NCI-H1930 (cell line): ENCODE measurements at regions not wholly inside any gene's neighbourhood (a gene's known extent, or its start where the extent isn't known, plus 50 kb on each side); places are given as distances from the start of the nearest gene placed in this dataset.
A peak's percentile ranks its signal among the peaks of the same experiment; 100 is the strongest.

Source experiments
- DNase-seq, 2 experiments: peaks; one replicate each; lab custom pipeline; 2025; lab: John Stamatoyannopoulos, UW

DNA sequence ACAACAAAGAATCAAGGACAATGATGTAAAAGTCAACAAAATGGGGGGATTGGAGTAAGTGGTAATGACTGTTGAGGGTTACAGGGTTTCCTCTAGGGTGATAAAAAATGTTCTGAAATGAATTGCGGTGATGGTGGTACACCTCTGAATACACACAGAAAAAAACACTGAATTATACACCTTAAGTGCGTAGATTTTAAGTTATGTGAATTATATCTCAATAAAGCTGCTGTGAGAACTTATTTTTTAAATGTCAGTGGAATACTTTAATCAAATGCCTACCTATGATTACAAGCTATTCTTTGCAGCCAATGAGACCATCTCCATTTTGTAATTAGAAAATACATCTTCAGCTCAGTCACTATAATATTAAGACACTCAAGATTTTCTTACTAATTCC is 53.5 kb downstream of the ZNF608 start:
- DNase-seq: no peak

GRCh38 chr5:124692324-124692723 is 54.1 kb downstream of the ZNF608 start:
- DNase-seq: no peak

- no peak for DNase-seq
Observed at GRCh38 chr5:124689653-124690052, 56.8 kb downstream of the ZNF608 start.

GRCh38 chr5:124686239-124687004 is 60.0 kb downstream of the ZNF608 start:
- no peak for DNase-seq

GRCh38 chr5:124685404-124685930 is 61.0 kb downstream of the ZNF608 start:
- DNase-seq: no peak

DNA sequence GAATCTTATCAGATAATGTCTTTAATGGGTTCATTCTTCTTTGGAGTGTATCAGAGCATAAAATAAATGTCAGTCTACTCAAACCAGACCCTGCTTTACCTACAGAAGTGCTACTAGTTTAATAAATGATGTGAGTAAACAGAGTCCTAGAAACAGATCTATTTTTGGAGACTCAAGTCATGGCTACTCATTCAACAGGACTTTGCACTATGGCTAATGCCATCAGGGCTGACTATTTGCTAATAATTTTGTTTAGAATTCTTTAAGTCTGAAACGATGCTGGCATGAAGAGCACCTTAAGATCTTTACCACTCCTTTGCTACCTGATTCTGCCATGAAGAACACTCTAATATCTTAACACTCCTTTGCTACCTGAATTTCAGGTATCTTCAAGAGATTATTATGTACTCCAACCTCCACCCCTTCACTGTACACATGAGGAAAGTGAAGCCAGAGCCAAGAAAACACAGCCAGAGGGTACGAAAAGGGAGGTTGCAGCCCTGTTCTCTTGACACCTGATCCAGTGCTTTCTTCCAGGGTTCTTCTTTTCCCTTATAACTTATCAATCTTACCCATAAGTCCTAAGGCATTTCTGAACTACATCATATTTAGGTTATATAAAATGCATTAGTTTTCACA is 62.4 kb downstream of the ZNF608 start:
- no peak for DNase-seq

DNA sequence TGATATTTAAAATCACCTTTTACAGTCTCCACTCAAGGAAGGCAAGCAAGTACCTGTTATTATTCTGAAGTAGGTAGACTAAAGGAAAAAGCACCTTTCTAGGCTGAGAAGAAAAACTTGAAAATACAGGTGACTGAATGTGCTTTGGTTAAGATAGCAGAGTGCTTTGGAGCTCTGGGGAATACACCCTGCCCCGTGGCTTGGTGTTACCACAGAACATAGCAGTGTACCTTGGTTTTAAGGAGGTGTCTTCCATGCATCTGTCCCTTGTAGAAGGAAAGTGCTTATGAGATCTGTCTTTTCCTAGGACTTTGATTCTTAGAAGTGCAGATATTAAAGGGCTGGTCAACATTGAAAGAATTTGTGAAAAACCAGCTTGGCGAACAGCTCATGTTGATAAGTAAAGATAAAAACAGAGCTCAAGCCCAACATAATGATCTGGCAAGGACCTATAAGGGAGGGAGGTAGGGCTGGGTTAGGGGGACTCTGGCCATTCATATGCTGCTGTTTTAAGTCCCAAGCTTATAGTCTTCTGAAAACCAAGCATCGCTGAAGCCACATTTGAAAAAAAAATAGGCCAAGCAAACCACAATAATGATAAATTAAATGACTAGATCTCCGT is 66.8 kb downstream of the ZNF608 start:
- DNase-seq: no peak

GRCh38 chr5:124678922-124679519 is 67.4 kb downstream of the ZNF608 start:
- DNase-seq: no peak

GRCh38 chr5:124678468-124678867 is 68.0 kb downstream of the ZNF608 start:
- DNase-seq: no peak

DNA sequence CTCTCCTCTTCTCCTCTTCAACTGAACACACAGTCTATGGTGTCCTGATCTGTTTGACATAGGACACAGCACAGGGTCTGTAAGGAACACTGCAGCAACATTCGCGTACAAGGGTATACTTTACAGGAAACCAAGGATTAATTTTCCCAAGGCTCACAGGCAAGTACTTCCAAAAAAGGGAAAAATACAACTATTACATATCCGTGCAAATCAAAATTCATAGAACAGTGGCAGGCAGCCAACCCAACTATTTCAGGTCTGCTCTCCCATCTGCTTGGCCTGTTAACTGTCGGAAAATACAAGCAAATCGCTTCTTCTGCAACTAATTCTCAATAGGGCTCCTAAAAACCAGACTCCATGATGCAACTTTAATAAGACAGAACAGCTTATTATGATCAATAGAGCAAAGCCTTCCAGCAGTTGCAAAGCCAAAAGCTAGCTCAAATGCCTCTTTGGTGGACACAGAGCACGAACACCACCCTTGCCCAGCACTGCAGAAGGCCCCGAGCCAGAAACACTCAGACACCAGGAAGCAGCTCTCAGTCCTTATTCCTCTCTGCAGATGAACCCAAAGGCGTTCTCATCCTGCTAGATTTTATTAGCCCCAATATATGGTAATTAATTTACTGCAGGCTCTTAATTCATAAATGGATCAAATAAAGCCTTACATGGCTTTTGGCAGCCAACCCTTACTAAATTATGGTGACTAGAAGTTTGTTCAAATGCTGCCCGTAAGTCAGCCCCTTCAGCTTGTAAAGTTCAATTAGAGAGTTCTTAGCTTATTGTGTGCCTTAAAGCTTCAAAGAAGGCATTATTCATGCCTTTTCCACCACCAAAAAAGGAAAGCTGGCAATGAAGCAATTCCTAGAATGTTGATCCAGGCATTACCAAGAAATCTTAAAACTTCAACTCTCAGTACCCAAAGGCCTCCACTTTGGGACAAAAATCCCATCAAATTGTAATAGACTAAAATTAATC is 68.8 kb downstream of the ZNF608 start:
- DNase-seq: no peak

DNA sequence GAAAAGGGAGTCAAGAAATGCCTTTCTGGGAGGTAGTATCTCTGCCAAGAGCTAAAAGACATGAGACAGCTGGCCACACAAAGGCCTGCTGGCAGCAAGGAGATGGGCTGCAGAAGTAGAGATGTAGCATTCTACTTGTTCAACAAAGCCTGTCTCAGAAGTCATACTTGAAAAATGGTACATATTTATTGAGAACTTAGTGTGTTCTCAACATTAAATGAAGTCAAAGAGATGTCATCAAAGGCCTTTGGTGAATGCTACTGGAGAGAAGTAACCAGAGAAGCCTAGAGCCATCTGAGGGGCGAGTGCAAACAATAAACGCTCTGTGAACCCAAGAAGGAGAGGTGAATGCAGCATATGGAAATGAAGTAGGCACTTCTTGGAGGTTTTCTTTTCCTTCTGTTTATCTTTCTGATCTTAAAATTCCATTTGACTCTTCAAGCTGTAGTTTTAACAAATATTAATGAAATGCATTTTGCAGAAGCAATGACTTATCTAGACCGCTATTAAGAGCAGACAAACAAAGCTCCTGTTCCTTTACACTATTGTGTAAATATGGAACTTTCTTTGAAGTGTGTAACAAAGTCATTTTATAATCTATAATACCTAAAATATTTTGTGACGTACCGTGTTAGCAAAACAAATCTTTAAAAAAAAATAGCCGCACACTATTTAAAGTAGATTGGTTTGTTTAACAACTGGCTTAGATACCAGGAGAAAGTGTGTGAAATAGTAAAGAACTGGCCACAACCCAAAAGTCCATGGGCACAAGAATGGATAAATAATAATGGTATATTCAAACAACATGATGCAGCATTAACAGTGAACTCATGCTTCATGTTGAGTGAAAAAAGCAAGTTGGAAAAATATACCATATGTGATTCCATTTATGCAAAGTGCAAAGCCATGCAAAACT is 70.2 kb downstream of the ZNF608 start:
- DNase-seq: no peak

DNA sequence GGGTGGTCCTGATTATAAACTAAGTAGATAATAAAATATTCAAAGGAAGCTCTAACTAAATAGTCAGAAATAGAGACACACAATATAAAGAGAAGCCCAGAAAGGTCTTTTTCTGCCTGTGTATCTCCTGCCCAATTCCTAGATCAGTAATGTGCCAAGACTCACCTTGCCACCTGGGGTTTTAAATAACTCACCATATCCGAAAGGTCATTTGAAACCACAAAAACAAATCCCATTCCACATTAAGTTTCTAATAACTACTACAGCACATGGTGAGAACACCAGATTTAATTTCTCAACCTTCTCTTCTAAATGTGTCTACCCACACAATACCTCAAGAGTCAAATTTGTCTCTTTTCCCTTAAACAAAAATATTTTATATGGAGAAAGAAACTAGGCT is 75.2 kb downstream of the ZNF608 start:
- DNase-seq: peak in 1 of 2 experiments; percentile 56

- DNase-seq: peak; percentile 56 to 79
Observed at GRCh38 chr5:124670722-124671184, 75.7 kb downstream of the ZNF608 start.

DNA sequence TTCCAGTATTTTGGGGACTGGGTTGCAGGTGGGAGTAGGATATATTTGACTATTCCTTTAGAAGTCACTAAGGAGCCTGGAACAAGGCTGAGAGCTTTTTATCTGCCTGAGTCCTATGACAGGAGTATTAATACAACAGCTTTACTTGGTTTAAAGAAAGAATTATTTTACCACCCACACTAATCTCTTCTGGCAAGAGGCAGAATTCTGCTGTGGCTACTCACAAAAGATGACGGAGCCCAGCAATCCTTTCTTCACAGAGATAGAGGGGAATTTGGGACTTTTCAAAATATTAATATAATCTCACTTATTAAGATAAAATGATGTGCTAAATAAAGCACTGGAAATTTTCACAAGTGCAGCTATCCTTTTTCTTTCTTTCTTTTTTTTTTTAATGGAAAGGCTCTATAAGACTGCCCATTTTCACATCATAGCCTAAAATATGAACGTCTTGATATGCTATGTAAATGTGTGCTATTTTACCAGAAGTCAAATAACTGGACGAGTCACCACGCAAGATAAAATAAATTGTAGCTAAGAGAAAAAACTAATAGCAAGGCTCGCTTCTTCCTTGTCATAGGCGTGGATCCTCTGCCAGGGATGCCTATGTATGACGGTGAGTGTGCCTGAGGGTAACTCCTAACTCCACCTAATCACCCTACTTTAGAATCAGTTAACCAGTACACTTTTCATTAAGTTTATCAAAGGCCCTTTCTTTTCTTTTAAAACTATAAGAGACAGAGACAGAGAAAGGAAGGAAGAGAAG is 76.3 kb downstream of the ZNF608 start:
- no peak for DNase-seq

- DNase-seq: no peak
Observed at GRCh38 chr5:124669300-124669648, 77.2 kb downstream of the ZNF608 start.

GRCh38 chr5:124668353-124669299 is 77.8 kb downstream of the ZNF608 start:
- no peak for DNase-seq

DNA sequence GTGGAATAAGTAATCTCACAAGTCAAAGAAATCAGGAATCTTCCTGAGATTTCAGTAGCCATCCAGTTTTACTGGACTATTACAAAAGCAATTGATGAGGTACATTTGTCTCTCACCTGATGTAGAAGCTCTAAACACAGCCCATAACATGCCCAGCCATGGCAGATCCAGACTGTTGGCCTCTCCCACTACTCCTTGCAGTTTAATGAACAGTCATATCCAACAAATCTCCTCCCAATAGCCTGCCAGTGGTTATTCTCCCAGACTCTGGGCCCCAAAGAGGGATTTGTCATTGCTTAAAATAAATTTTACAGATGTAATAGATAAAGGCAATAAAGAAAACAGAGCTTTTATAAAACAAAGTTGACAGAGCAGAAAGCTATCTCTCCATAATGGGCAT is 80.8 kb downstream of the ZNF608 start:
- no peak for DNase-seq

DNA sequence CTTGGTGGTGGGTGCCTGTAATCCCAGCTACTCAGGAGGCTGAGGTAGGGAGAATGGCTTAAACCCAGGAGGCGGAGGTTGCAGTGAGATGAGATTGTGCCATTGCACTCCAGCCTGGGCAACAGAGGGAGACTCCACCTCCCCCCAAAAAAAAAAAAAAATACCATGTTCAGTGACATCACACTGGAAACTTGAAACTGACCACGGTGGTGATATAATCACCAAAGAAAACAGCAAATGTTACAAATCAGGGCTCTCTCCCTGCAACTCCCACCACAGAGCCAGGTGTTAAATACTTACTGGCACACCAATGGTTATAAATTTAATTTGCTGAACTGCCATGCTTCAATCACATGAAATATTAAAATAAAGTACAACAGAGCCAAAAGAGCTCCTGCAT is 81.4 kb downstream of the ZNF608 start:
- no peak for DNase-seq
